ENCODE measurements at regions not wholly inside any gene's neighbourhood (a gene's known extent, or its start where the extent isn't known, plus 50 kb on each side); places are given as distances from the start of the nearest gene placed in this dataset.

DNA sequence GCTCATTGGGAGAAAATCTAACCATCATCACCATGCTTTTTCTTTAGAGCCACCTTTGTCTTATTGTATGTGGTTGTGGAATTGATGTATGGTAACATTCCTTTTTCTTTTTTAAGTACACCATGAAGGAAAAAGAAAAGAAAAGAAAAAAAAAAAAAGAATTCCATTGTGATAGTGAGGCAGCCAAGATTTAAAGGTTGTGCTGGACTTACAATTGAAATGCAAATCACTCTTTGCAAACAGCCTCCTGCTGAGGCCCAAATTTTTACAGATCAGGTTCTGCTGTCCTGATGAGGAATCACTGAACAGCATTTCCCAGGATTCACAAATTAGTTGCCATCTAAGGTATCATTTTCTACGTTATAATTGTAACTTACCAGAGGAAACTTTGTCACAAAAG, 1101.0 kb upstream of the FANCL start:
- H3K4me3 ChIP-seq: no peak overlapping the region
- ChIA-PET CTCF (interaction anchor here (1.2 kb wide), 1 partner anchor 1240 kb away, joined by 3 read pairs; no protein-coding TSS in a partner anchor), POLR2A (no interaction called here)
- H3K4me1 ChIP-seq: no peaks in the 10 kb centered on the region
- no peak for DNase-seq (ENCODE audit: low read depth in 1 of 2, low spot score in 1 of 2)
- no peak for ATAC-seq
- H3K9me3 ChIP-seq: no peaks in the 10 kb centered on the region
- H3K27ac ChIP-seq: no peak overlapping the region
- TF ChIP-seq MAZ (IDR thresholded peaks at IDR 0.05; ENCODE audit: borderline replicate concordance, low read depth, low read length): no peak
- TF ChIP-seq SREBF2 (IDR thresholded peaks at IDR 0.05): no peak
- TF ChIP-seq, protein P1, sequence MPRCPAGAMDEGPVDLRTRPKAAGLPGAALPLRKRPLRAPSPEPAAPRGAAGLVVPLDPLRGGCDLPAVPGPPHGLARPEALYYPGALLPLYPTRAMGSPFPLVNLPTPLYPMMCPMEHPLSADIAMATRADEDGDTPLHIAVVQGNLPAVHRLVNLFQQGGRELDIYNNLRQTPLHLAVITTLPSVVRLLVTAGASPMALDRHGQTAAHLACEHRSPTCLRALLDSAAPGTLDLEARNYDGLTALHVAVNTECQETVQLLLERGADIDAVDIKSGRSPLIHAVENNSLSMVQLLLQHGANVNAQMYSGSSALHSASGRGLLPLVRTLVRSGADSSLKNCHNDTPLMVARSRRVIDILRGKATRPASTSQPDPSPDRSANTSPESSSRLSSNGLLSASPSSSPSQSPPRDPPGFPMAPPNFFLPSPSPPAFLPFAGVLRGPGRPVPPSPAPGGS (IDR thresholded peaks at IDR 0.05): no peak
- TF ChIP-seq CHD4 (IDR thresholded peaks at IDR 0.05; ENCODE audit: borderline replicate concordance): no peak
- no peak for TF ChIP-seq REST (IDR thresholded peaks at IDR 0.05)
- no peak for TF ChIP-seq SMC3 (IDR thresholded peaks at IDR 0.05)
- TF ChIP-seq RARB (CRISPR knock-in tag; IDR thresholded peaks at IDR 0.05): no peak
- no peak for TF ChIP-seq RAD21 (conservative IDR thresholded peaks at IDR 0.05 in 1 of 2, IDR thresholded peaks at IDR 0.05 in 1 of 2)
- no peak for TF ChIP-seq ESRRA (IDR thresholded peaks at IDR 0.05; ENCODE audit: borderline replicate concordance, low read length)
- TF ChIP-seq, protein P2, sequence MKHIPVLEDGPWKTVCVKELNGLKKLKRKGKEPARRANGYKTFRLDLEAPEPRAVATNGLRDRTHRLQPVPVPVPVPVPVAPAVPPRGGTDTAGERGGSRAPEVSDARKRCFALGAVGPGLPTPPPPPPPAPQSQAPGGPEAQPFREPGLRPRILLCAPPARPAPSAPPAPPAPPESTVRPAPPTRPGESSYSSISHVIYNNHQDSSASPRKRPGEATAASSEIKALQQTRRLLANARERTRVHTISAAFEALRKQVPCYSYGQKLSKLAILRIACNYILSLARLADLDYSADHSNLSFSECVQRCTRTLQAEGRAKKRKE (CRISPR knock-in tag; IDR thresholded peaks at IDR 0.05; ENCODE audit: low read depth): no peak
- H3K4me2 ChIP-seq: no peak overlapping the region
- 8% methylated on average over 1 of the region's 1 CpG for WGBS (ENCODE audit: missing lambda C conversion rate)
- FAIRE-seq: no peak

- ChIA-PET CTCF (no interaction called here), POLR2A (no interaction called here)
- Histone ChIP-seq H3K9me3 (no peaks in the 10 kb centered on the region), H3K27ac (no peak overlapping the region), H3K4me3 (no peak overlapping the region), H3K4me2 (no peak overlapping the region), H3K4me1 (no peaks in the 10 kb centered on the region)
- TF ChIP-seq TFCP2L1 (CRISPR knock-in tag; IDR thresholded peaks at IDR 0.05) (no peak), KDM1A (IDR thresholded peaks at IDR 0.05; ENCODE audit: low read depth) (no peak), HEYL (CRISPR knock-in tag; IDR thresholded peaks at IDR 0.05) (no peak), BHLHE40 (IDR thresholded peaks at IDR 0.05; ENCODE audit: low read depth, low read length) (no peak), CBX2 (IDR thresholded peaks at IDR 0.05; ENCODE audit: borderline replicate concordance, low read depth) (no peak), HOXB13 (CRISPR knock-in tag; IDR thresholded peaks at IDR 0.05; ENCODE audit: low read depth) (no peak), ZSCAN20 (CRISPR knock-in tag; IDR thresholded peaks at IDR 0.05) (no peak), JUN (IDR thresholded peaks at IDR 0.05) (no peak), HDAC2 (IDR thresholded peaks at IDR 0.05) (no peak), EHMT2 (IDR thresholded peaks at IDR 0.05; ENCODE audit: low read depth) (no peak), ELK1 (IDR thresholded peaks at IDR 0.05; ENCODE audit: low read depth, low read length) (no peak), MAZ (IDR thresholded peaks at IDR 0.05; ENCODE audit: borderline replicate concordance, low read depth, low read length) (no peak), HMGXB4 (CRISPR knock-in tag; IDR thresholded peaks at IDR 0.05; ENCODE audit: borderline replicate concordance) (no peak), RAD21 (conservative IDR thresholded peaks at IDR 0.05 in 1 of 2, IDR thresholded peaks at IDR 0.05 in 1 of 2) (no peak)
- TF ChIP-seq, protein P2 (CRISPR knock-in tag; IDR thresholded peaks at IDR 0.05; ENCODE audit: low read depth): no peak
- DNase-seq (ENCODE audit: low read depth in 1 of 2, low spot score in 1 of 2): no peak
- WGBS (ENCODE audit: missing lambda C conversion rate): 3% methylated on average over 2 of the region's 2 CpGs
- no peak for ATAC-seq
- FAIRE-seq: no peak
Observed at GRCh38 chr2:59339837-59340207, 1098.7 kb upstream of the FANCL start.

Measured in A549 (cell line).